Left lung (tissue), 4 donors: ENCODE measurements at regions not wholly inside any gene's neighbourhood (a gene's known extent, or its start where the extent isn't known, plus 50 kb on each side); places are given as distances from the start of the nearest gene placed in this dataset.

Experiments used
- ATAC-seq: fragments of 200-7000 bp; cut with Tn5 transposase; one replicate; pipeline ENCODE4 v1.9.1; 2020; ENCODE audit warnings: moderate library complexity
- DNase-seq, 4 donors: peaks; one replicate each; pipeline ENCODE4 v3.0.0-alpha.2; 2013 to 2020
- H3K27ac ChIP-seq, 2 donors: fragments of 200-600 bp; sonication (generic) in 1 of 2; one replicate each; pipeline versions ENCODE4 v1.5.0 to v1.8.0; 2020 to 2021
- H3K27me3 ChIP-seq, 2 donors: fragments of 200-600 bp; sonication (generic) in 1 of 2; one replicate each; pipeline versions ENCODE4 v1.5.0 to v1.8.0; 2020 to 2021
- H3K36me3 ChIP-seq, 2 donors: fragments of 200-600 bp; sonication (generic) in 1 of 2; one replicate each; pipeline versions ENCODE4 v1.5.0 to v1.8.0; 2020 to 2021
- H3K4me1 ChIP-seq, 2 donors: fragments of 200-600 bp; one replicate each; pipeline ENCODE4 v1.8.0; 2021
- H3K4me3 ChIP-seq, 2 donors: fragments of 200-600 bp; sonication (generic) in 1 of 2; one replicate each; pipeline versions ENCODE4 v1.5.0 to v1.8.0; 2020 to 2021; ENCODE audit warnings: mild to moderate bottlenecking in 1 of 2
- H3K9me3 ChIP-seq, 2 donors: fragments of 200-600 bp; sonication (generic) in 1 of 2; one replicate each; pipeline versions ENCODE4 v1.5.0 to v1.8.0; 2020 to 2021
- CTCF ChIP-seq, 2 donors: fragments of 200-600 bp; sonication (generic) in 1 of 2; IDR thresholded peaks; one replicate each; pipeline versions ENCODE4 v1.5.0 to v1.8.0; 2021; ENCODE audit warnings: antibody characterized with exemption in 2 of 2
- intact Hi-C, 2 donors: fragments of 100-400 bp; cut with DNase I; formaldehyde crosslinking; loops; one replicate each; pipeline versions ENCODE4 v1.11.2 to v1.14.2; 2022
- donor health status: DM: no; HTN: yes; CAD: no.
- donor health status: DM: no; HTN: no; CAD: no.

- TF ChIP-seq CTCF (IDR thresholded peaks at IDR 0.05) = no peak
- Histone ChIP-seq H3K27ac (no peak overlapping the region), H3K9me3 (no peaks in the 10 kb centered on the region), H3K27me3 (no peaks in the 10 kb centered on the region), H3K4me1 (no peaks in the 10 kb centered on the region), H3K36me3 (no peaks in the 10 kb centered on the region), H3K4me3 (no peak overlapping the region)
- no peak for ATAC-seq
- no peak for DNase-seq
- intact Hi-C loops = no loop called here
Observed at GRCh38 chr7:47681249-47681810, 99.4 kb upstream of the TNS3 start.

- Histone ChIP-seq H3K27me3 (no peaks in the 10 kb centered on the region), H3K36me3 (no peaks in the 10 kb centered on the region), H3K9me3 (no peaks in the 10 kb centered on the region), H3K4me1 (no peaks in the 10 kb centered on the region), H3K27ac (no peak overlapping the region), H3K4me3 (no peak overlapping the region)
- intact Hi-C loops = no loop called here
- no peak for ATAC-seq
- DNase-seq = no peak
- TF ChIP-seq CTCF (IDR thresholded peaks at IDR 0.05) = no peak
Observed at GRCh38 chr7:47678641-47679380, 96.9 kb upstream of the TNS3 start.

- Histone ChIP-seq H3K4me1 (no peaks in the 10 kb centered on the region), H3K36me3 (no peaks in the 10 kb centered on the region), H3K27ac (peak overlapping the region in 1 of 2 donors; percentile 38), H3K27me3 (no peaks in the 10 kb centered on the region), H3K9me3 (no peaks in the 10 kb centered on the region), H3K4me3 (no peak overlapping the region)
- ATAC-seq = peak; percentile 11
- intact Hi-C loops = no loop called here
- DNase-seq = no peak
- no peak for TF ChIP-seq CTCF (IDR thresholded peaks at IDR 0.05)
Observed at GRCh38 chr7:47677664-47678063, 95.8 kb upstream of the TNS3 start.

GRCh38 chr7:47677093-47677492 is 95.2 kb upstream of the TNS3 start:
- Histone ChIP-seq H3K36me3 (no peaks in the 10 kb centered on the region), H3K9me3 (no peaks in the 10 kb centered on the region), H3K27ac (no peak overlapping the region), H3K4me3 (no peak overlapping the region), H3K4me1 (no peaks in the 10 kb centered on the region), H3K27me3 (no peaks in the 10 kb centered on the region)
- ATAC-seq (no peak), DNase-seq (no peak)
- TF ChIP-seq CTCF (IDR thresholded peaks at IDR 0.05) = no peak
- intact Hi-C loops = no loop called here

- no peaks in the 10 kb centered on the region for H3K9me3 ChIP-seq
- intact Hi-C loops = no loop called here
- no peak for ATAC-seq
- H3K27me3 ChIP-seq = no peaks in the 10 kb centered on the region
- peaks cover 0 to 22% of the 10 kb centered on the region in 2 donors for H3K4me1 ChIP-seq
- H3K4me3 ChIP-seq = no peak overlapping the region
- DNase-seq = no peak
- H3K27ac ChIP-seq = no peak overlapping the region
- no peaks in the 10 kb centered on the region for H3K36me3 ChIP-seq
- TF ChIP-seq CTCF (IDR thresholded peaks at IDR 0.05) = no peak
Observed at GRCh38 chr7:47672977-47673381, 91.1 kb upstream of the TNS3 start.
